ENCODE measurements at regions not wholly inside any gene's neighbourhood (a gene's known extent, or its start where the extent isn't known, plus 50 kb on each side); places are given as distances from the start of the nearest gene placed in this dataset.
A peak's percentile ranks its signal among the peaks of the same experiment; 100 is the strongest.
"Not testable (repeated sequence)": the region's sequence is repeated elsewhere in the genome, so short reads cannot be mapped to it uniquely, and the experiment has no call there.

DNA sequence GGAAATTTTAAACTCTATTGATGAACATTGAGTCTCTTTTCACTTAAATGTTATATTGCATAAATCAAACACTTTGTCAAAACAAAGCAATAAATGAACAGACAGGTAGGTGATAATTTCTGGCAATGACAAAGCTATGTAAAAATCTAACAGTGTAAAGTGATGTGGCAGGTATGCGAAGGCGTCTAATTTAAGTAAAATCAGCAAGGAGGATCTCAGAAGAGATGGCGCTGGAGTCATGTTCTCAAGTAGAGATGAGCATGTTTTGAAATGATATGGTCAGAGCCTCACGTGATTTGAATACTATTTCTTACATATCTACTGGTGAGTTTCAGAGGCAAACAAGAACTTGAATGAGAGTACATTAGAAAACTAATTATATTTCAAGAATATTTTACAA, 204.0 kb upstream of the FRG1 start:
- not testable (repeated sequence) for DNase-seq

DNA sequence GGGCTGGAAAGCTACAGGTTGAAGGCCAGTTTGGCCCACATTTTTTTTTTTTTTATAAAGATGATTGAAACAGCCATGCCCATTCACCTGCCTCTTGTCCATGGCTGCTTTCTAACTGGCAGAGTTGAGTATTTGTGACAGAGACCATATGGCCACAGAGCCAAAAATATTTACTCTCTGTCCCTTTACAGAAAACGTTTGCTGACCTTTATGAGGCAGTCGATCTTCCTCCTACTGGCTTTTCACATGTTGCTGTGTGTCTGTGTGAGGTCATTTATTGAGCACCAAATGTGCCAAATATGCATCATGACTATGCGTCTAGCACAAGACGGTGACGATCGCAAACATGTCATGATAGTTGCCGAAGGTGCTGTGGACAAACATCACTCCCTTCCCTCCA, 200.6 kb upstream of the FRG1 start:
- DNase-seq: not testable (repeated sequence)

DNA sequence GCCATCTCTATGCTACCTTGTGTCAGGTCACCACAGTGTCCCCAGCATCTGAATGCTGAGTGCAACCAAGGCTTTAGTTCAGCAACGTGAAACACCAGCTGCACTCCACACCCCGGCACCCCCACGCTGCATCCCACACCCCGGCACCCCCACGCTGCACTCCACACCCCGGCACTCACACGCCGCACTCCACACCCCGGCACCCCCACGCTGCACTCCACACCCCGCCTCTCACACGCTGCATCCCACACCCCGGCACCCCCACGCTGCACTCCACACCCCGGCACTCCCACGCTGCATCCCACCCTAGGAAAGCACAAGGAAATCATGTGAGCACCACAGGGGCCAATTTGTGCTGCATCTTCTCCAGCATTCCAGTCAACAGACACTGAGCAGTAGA, 199.8 kb upstream of the FRG1 start:
- DNase-seq: no peak

DNA sequence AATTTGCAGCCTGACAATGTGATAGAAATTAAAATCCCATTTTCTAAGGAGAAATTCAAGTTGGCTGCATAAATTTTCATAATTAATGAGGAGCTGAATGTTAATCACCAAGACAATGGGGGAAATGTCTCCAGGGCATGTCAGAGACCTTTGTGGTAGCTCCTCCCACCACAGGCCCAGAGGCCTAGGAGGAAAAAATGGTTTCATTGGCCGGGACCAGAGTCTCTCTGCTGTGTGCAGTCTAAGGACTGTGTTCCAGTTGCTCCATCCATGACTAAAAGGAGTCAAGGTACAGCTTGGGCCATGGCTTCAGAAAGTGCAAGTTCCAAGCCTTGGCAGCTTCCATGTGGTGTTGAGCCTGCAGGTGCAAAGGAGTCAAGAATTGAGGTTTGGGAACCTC, 187.6 kb upstream of the FRG1 start:
- not testable (repeated sequence) for DNase-seq

DNA sequence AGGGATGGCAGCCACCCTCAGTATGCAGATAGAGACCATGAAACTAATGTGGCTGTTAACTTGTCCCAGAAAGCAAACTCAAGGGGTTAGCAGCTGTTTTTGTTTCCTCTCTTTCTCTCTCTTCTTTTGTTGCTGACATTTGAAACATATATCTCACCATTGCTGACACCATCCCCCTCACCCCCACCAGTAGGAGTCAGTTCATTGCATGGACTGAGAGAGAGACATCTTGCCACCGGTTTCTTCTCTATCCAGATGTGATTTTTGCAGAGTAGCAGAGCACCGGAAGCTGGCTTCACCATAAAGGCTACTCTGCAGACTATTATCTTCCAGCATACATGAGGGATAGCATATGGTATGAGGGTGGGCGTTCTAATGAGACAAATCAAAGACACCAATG, 177.1 kb upstream of the FRG1 start:
- DNase-seq: no peak

DNA sequence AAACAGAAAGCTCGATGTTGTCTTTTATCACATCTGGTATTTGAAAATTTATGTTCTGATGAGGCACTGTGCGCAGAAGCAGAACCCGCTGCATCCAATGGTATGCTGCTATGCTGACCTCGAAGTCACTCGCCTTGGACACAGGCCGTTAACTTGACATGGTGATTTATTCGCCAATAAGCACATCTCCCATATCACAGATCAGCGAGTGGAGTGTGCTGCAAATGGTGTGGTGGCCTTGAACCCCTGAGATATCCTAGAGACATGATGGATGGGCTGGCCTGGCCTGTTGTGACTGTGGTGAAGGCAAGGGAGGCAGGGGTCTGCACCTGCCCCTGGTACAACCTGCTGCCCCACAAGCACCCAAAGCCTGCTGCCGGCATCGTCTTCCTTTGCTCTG, 175.4 kb upstream of the FRG1 start:
- DNase-seq: no peak

DNA sequence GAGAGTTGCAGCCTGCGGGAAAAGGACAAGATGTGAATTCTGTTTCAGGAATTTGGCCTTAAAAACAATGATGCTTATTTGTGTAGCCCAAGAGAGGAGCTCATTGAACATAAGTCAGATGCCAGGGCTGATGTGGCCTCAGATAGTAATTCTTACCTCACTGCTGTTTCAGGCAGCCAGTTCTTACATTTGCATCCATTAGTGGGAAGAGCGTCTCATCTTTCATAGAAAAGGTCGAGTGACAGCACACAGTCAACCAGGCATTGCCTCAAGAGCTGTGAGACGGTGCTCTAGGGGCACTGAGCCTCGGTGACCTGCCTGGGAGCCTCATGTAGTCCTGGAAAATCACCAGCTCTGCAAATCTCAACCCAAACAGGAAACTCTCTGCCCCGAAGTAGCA, 174.9 kb upstream of the FRG1 start:
- no peak for DNase-seq

DNA sequence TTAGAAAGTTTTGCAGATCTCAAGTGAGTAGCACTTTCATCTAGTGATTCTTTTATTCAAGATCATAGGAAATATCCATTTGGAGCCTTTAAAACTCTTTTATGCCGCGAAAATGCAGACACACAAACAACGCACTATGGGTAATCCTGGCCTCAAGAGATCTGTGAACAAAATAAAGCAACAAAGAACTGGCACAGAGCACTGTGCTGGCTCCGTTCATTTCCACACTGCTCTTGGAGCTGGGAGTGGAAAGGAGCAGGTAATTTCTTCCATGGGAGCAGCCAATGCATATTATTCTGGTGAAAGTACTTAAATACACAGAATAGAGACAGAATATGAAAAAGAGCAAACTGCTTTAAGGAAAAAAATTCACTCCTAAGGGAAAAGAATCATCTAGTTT, 172.7 kb upstream of the FRG1 start:
- no peak for DNase-seq

DNA sequence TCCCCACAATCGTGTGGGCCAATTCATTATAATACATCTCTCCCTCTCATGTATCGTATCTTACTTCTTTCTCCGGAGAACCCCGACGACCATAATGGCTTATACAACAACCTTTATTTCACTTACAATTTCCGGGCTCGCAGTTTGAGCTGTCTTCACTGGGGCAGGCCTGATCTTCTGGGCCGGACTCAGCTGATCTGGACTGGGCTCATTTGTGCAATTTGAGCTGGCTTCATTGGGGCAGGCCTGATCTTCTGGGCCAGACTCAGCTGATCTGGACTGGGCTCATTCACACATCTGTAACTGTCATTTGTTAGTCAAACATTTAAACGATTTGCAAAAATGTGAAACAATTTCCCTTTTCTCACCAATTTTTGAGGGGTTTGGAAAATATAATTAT, 171.5 kb upstream of the FRG1 start:
- no peak for DNase-seq

DNA sequence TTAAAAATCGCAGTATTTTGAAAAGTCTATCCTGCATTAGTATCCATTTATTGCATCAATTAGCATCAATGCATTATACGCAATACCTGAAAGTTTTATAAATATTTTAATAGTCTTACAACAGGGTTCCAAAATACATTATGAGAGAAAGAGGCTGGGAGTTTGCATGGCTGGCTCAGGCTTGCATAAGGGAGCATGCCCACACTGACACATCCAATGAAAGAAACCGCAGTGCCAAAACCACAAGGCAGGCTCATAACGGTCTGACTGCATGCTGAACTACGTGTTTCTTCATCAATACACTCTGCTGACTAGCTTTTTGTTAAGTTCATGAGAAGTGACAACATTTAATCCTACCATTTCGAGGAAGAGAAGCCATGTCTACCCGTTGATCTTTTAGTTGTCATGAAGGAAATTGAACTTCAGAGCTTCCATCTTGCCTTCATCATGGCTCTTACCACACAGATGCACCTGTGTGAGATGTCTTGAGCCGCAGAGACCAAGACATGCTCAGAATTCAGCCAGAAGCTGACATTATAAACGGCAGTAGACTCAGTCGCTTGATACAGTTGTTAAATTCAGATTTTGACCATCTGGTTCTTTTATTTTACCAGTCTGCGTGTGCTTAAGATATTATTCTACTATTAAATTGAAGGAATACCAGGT, 168.8 kb upstream of the FRG1 start:
- no peak for DNase-seq

DNA sequence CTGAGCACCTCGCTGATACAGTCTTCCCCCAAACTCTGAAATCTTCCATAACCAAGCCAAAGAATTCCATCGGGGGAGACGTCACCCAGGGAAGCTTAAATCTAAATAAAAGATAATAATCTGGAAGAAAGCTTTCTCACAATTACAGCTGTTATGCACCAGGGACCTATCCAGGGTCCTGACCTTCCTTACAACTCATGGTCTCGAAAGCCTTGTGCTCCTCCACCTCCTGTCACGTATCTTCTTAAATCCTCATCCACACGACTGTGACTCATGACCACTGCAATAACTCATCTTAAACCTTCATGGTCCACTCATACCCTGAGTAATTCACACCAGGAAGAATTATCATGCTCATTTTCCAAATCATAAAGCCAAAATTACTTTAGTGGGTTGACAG, 166.8 kb upstream of the FRG1 start:
- DNase-seq: no peak

DNA sequence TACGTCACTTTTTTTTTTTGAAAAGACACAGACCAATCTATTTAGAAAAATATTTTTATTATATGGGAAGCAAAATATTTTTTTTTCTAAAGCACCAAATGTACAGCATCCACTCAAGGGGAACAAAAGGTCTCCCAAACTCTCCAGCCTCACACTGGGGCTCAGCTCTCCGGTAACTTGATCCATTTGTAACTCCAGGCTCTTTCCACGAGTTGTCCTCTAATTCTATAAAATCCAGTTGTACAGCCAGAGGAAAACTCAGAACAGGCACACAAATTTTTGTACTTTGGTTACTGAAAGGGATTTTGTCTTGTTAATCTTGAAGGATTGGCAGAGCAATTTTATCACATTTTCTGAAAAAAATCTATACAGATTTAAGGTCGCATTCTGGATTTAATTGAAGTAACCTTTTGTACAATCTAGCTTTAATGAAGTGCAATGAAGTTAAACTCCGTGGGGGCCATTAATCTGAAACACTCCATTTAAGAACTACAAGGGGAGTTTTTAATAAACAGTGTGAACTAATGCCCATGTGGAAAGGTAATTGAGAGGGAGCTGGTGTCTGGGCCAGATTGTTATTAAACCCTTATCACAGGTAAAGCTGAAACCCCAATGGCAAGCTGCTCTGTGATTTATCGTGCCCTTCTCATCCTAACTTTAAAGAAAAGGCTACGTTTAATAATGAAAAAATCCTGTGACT, 161.2 kb upstream of the FRG1 start:
- no peak for DNase-seq

DNA sequence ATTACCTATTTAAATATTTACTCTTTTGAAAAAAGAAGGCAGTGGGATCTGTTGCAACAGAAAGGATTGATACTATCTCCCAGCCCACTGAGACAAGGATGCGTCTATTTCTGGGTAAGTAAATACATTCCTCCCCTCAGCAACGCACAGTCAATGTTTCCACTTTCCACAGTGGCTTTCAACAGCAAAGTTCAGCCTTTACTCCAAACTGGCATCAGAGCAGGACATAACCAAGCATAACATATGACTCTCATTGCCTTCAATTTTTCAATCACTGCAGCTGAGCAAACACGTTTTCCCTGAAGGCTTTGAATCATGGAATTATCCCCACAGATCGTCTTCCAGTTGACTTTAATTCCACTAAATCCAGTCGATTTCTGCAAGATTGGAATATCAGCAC, 160.3 kb upstream of the FRG1 start:
- DNase-seq: no peak

DNA sequence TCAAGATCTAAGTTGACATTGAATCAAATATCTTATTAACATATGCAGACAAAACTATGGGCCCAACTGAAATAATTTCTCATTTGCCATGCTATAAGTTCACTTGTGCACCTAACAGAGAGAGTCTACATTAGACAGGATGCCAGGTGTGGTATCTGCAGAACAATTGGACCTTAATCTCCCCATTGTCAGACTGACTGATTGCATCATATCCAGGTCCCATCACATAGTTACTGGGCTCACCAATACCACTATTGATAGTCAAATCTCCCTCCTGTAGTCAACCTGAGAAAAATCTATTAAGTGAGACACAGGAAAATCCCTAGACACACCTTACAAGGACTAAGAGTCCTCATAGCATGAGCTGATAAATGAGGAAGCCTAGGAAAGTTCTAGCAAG, 156.0 kb upstream of the FRG1 start:
- DNase-seq: no peak

DNA sequence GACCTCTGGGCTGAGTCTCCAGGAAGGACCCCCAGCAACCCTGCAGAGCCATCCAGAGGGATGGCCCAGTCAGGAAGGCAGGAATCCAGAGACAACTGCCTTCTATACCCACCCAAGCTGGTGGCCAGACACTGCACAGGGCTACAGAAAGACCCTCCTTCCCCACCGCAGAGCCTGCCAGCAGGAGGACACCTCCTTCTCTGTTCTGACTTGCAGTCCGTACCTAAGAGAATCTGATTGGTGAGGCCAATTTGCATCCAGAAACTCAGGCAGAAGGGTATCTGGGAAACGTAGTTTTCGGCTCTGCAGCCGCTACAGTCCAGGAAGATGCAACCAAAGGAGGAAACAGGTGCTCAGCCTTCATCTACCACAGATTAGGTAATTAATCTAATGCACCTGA, 155.4 kb upstream of the FRG1 start:
- no peak for DNase-seq

DNA sequence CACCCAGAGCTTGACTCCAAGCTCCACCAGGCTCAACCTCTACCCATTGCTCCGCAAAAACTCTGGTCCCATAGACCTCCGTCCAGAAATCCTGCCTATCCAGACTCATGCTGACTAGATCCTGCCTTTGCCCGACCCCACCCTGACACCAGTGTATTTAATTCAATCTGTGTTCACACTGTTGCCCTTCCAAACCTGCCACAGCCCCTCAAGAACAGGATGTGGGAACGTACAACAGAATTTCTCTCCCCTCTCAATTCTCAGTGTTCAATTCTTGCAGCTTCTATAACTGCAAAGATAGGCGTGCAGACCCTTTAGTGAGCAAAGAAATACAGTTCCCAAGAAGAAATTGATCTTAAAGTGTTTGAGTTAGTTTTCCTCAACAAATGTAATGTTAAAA, 154.2 kb upstream of the FRG1 start:
- no peak for DNase-seq

DNA sequence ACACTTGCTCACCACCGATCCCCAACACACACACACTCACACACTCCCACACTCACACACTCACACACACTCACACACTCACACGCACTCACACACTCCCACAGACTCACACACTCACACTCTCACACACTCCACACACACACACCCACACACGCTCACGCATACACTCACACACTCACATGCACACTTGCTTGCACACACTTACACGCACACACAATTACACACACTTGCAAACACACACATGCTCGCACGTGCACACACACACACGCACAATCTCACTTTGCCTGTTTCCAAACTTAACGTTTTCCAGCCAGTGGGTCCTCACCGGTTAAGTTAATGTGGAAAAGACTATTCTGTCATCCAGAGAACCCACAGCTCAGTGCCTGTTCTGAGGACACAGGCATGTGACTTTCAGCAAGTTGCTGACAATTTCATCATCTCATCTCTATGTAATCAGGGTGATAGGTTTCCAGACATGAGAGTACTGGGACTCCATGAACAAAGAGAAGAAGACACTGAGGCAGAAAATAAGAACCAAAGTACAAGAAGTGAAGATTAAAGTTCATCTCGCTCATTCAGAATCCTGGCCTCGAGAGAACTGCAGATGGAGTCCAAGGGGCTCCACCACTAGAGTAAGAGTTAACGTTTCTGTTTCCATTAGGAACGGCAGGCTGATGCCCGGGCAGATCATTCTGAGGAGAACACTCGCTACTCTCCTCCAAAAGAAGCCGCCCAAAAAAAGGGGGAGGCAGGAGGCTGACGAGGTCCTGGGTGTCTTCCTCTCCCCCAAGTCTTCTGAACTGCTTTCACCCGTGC, 153.2 kb upstream of the FRG1 start:
- no peak for DNase-seq

DNA sequence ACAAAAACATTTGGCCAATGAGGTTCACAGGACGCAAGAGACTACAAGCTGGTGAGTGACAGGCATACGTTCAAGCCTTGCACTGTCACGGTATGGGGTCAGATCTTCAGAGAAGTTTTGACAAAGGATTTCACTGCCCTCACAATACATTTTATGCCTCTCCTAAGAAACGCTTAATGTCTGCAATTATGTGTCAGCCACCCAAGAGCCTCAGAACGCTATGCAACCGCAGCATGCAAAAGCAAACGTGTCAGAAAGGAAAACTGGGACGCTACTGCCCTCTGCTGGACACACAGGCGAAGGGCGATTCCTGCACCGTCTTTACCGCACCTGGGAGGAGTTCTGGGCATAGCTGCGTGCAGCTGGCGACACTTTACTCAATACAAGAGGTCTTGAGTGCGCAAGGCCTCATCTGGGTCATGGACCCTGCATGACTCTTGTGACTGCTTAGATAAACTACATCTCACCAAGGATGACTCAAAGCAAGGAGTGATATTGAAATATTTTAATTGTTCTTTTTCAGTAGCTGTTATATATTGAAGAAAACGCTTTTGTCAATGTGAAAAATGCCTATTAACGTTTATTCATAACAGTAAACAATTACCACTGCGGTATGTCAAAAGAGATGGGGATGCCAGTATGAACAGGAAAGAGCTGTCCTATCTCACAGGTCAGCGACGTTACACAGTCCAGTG, 147.6 kb upstream of the FRG1 start:
- DNase-seq: peak; percentile 50

DNA sequence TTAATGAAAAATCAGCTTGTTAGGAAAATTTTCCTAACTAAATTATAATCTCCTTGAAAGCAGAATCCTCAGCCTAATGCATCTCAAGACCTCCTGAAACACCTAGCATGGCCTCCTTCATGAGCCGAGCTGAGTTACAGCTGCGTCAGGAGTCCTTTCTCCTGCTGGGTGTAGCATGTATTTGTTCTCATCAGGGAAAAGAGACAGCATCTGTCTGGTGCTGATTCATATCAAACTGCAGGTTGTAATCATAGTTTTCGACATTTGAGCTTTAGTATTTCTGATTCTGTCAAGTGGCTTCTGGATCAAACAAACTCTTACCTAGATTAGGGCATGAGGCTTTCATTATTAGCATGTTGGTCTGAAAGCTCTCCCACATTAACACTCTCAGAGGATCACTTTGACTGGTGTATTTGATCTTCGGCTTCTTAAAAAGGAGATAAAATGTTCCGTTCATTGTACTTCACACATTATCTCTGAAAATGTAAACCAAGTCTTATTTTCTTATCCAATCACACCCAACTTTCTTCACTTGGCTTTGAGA, 140.1 kb upstream of the FRG1 start:
- DNase-seq: no peak

DNA sequence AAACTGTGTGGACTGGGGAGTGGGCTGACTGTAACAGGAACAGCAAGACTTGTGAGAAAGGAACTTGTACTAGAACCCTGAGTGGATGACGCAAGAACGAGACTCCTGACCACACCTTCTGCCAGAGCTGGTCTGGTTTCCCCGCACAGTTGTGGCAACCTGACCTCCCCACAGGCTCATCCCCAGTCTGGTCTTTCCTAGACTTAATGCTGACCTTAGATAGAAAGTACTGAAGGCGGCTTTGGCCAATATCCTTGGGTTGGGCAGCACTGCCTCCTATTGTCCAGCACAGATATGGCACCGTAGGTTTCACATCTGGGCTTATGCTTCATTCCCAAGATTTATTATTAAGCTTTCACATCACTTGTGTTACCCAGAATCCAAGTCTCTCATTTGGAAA, 137.8 kb upstream of the FRG1 start:
- DNase-seq: no peak

DNA sequence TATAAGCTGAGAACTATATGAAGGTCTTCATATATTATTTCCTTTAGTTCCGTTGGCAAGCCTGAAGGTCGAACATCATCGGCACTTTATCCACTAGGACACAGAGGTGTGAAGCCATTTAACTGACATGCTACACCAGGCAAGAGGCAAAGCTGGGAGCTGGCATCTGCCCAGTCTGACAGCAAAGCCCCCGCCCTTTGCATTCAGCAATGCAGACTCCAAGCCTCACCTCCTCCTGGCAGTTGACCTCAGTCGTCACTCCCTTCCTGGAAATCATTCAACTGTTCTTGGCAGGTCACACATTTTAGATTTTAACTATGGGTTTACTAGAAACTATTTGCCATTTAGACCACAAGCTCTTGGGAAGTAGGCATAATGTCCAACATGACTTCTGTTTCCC, 135.8 kb upstream of the FRG1 start:
- no peak for DNase-seq

DNA sequence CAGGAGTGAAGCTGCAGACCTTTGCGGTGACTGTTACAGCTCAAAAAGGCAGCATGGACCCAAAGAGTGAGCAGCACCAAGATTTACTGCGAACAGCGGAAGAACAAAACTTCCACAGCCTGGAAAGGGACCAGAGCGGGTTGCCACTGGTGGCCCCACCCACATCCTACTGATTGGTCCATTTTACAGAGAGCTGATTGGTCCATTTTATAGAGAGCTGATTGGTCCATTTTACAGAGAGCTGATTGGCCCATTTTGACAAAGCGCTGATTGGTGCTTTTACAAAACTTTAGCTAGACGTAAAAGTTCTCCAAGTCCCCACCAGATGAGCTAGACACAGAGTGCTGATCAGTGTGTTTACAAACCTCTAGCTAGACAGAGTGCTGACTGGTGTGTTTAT, 134.2 kb upstream of the FRG1 start:
- no peak for DNase-seq

DNA sequence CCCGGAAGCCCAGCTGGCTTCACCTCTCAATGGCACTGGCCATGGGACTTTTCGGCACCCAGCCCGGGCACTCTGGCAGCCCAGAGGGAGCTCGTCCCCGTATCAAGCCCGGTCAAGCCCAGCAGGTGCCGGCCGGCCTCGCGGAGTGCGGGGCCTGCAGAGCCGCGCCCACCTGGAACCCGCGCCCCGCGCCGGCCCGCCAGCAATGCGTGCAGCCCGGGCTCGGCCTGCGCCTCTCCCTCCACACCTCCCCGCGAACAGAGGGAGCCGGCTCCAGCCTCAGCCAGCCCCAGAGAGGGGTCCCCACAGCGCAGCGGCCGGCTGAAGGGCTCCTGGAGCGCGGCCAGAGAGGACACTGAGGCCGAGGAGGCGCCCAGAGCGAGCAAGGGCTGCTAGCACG, 133.6 kb upstream of the FRG1 start:
- DNase-seq: no peak
